SKM-1 treated with dmso at 0.1 percent for 144 hours (cell line): ENCODE measurements at regions not wholly inside any gene's neighbourhood (a gene's known extent, or its start where the extent isn't known, plus 50 kb on each side); places are given as distances from the start of the nearest gene placed in this dataset.

Experiments
- DNase-seq: peaks from one replicate; lab custom pipeline; 2025; ENCODE audit not compliant: unreplicated experiment; lab: John Stamatoyannopoulos, UW

- no peak for DNase-seq
Observed at GRCh38 chr2:15074751-15075700, 442.5 kb downstream of the LRATD1 start.

GRCh38 chr2:15076668-15077067 lies 444.2 kb downstream of the LRATD1 start:
- no peak for DNase-seq

GRCh38 chr2:15081356-15081755 lies 448.8 kb downstream of the LRATD1 start:
- DNase-seq: no peak

- no peak for DNase-seq
Observed at GRCh38 chr2:15082105-15083058, 449.9 kb downstream of the LRATD1 start.

- DNase-seq: no peak
Observed at GRCh38 chr2:15084826-15085489, 452.4 kb downstream of the LRATD1 start.

- DNase-seq: no peak
Observed at GRCh38 chr2:15092181-15092580, 459.7 kb downstream of the LRATD1 start.

GRCh38 chr2:15092691-15093090 lies 460.2 kb downstream of the LRATD1 start:
- DNase-seq: no peak

- no peak for DNase-seq
Observed at GRCh38 chr2:15094161-15094560, 461.6 kb downstream of the LRATD1 start.

- DNase-seq: no peak
Observed at GRCh38 chr2:15096873-15097272, 464.3 kb downstream of the NBAS start.

- no peak for DNase-seq
Observed at GRCh38 chr2:15107137-15107536, 454.0 kb downstream of the NBAS start.

- no peak for DNase-seq
Observed at GRCh38 chr2:15111718-15112117, 449.4 kb downstream of the NBAS start.

GRCh38 chr2:15112216-15112615 lies 448.9 kb downstream of the NBAS start:
- DNase-seq: no peak

GRCh38 chr2:15115776-15116175 lies 445.4 kb downstream of the NBAS start:
- DNase-seq: peak; percentile 98

- DNase-seq: peak; percentile 52
Observed at GRCh38 chr2:15116830-15117229, 444.3 kb downstream of the NBAS start.
